Panc1 (cell line): ENCODE measurements at regions not wholly inside any gene's neighbourhood (a gene's known extent, or its start where the extent isn't known, plus 50 kb on each side); places are given as distances from the start of the nearest gene placed in this dataset.

Experiments used
- ATAC-seq: fragments of 200-7000 bp; cut with Tn5 transposase; 2 replicates; pipeline ENCODE4 v1.9.1; 2020; ENCODE audit warnings: mild to moderate bottlenecking, moderate library complexity
- BruUV-seq: library from RNA; stranded (reverse); fragments of 400-500 nt; replicated peaks from 2 replicates; lab custom pipeline; 2021; lab: Mats Ljungman, UMichigan
- CTCF ChIA-PET: fragments of 300-600 bp; sonication (Branson Sonifier 250); formaldehyde crosslinking; loops from one replicate; lab custom pipeline; 2022; ENCODE audit warnings: antibody characterized with exemption; lab: Charles Lee
- POLR2A ChIA-PET: fragments of 300-600 bp; sonication (Branson Sonifier 250); formaldehyde crosslinking; loops from one replicate; lab custom pipeline; 2022; ENCODE audit warnings: antibody characterized with exemption; lab: Charles Lee
- DNase-seq: peaks from one replicate; pipeline ENCODE4 v3.0.0-alpha.2; 2010; ENCODE audit warnings: low read depth, low spot score
- H3K27ac ChIP-seq: 2 replicates; pipeline ENCODE4 v1.5.1; 2011; ENCODE audit warnings: mild to moderate bottlenecking, low read length, inconsistent platforms
- H3K27me3 ChIP-seq: fragments of 200-500 bp; sonication (Bioruptor generic); 2 replicates; pipeline ENCODE4 v1.6.0; 2014; ENCODE audit warnings: low read length, inconsistent platforms; ENCODE audit not compliant: control insufficient read depth, insufficient read depth
- H3K36me3 ChIP-seq: fragments of 200-500 bp; sonication (Bioruptor generic); 2 replicates; pipeline ENCODE4 v1.5.1; 2014; ENCODE audit warnings: inconsistent platforms, mild to moderate bottlenecking, low read length, moderate library complexity; ENCODE audit not compliant: control insufficient read depth, insufficient read depth
- H3K4me1 ChIP-seq: 2 replicates; pipeline ENCODE4 v1.5.1; 2011; ENCODE audit warnings: inconsistent platforms, mild to moderate bottlenecking, low read length, moderate library complexity; ENCODE audit not compliant: control insufficient read depth, insufficient read depth
- H3K4me3 ChIP-seq, 2 experiments: 2 replicates each; pipeline ENCODE4 v1.5.1; 2011 to 2012; ENCODE audit warnings: low read depth in 2 of 2, low read length in 2 of 2, mild to moderate bottlenecking in 2 of 2, inconsistent platforms in 1 of 2, moderate library complexity in 1 of 2
- H3K9me3 ChIP-seq: fragments of 200-500 bp; sonication (Bioruptor generic); 2 replicates; pipeline ENCODE4 v1.5.1; 2014; ENCODE audit warnings: low read depth, mild to moderate bottlenecking, inconsistent platforms, low read length, moderate library complexity; ENCODE audit not compliant: control insufficient read depth, insufficient read depth
- CTCF ChIP-seq: fragments of 450-650 bp; IDR thresholded peaks from 2 replicates; pipeline ENCODE4 v1.5.1; 2017; ENCODE audit warnings: mild to moderate bottlenecking
- POLR2AphosphoS5 ChIP-seq: IDR thresholded peaks from 2 replicates; pipeline ENCODE4 v1.6.1; 2012; ENCODE audit warnings: mild to moderate bottlenecking, low read depth, low read length, moderate library complexity
- REST ChIP-seq, 2 experiments: IDR thresholded peaks; 2 replicates each; pipeline ENCODE4 v1.6.1; 2011 to 2012; ENCODE audit warnings: low read depth in 2 of 2, control low read depth in 1 of 2, low read length in 1 of 2, mild to moderate bottlenecking in 1 of 2, moderate library complexity in 1 of 2; ENCODE audit not compliant: insufficient read depth in 1 of 2
- SIN3A ChIP-seq: IDR thresholded peaks from 2 replicates; pipeline ENCODE4 v1.6.1; 2012; ENCODE audit warnings: low read depth, mild to moderate bottlenecking, low read length, moderate library complexity, borderline replicate concordance; ENCODE audit not compliant: insufficient read depth
- TCF7L2 ChIP-seq: IDR thresholded peaks from 2 replicates; pipeline ENCODE4 v1.6.1; 2011; ENCODE audit warnings: mild to moderate bottlenecking, low read depth, low read length, inconsistent platforms
- in situ Hi-C: cut with HindIII; loops from 2 replicates; pipeline ENCODE4 v1.10.0; 2016; ENCODE audit warnings: low sequenced_read_pairs, low pct_unique_long_range_greater_than_20kb
- intact Hi-C: fragments of 100-400 bp; cut with micrococcal nuclease; formaldehyde crosslinking; loops from one replicate; pipeline ENCODE4 v1.10.0; 2022; ENCODE audit not compliant: unreplicated experiment

DNA sequence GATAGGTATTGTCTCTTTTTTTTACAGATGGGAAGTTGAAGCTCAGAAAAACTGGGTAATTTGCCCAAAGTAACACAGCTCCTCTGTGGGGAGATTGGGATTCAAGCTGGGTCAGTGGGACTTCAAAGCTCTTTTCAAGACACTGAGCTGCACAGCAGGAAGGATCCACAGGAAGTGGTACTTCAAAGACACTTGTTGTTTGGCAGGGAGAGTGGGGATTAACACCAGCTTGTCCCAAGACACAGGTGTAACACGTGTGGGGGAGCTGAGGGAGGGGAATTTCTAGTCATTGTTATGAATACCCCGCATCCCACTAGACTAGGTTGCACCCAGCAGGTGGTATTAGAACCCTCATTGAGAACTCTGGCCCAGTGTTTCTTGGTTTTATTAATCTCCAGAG lies 116.0 kb downstream of the FOXB1 start:
- ATAC-seq: no peak
- intact Hi-C loops: no loop called here
- Histone ChIP-seq H3K9me3 (no peaks in the 10 kb centered on the region), H3K36me3 (no peaks in the 10 kb centered on the region), H3K4me3 (no peak overlapping the region), H3K4me1 (peaks cover 9% of the 10 kb centered on the region; the same call in 1 of the 2 replicates), H3K27me3 (no peaks in the 10 kb centered on the region), H3K27ac (no peak overlapping the region)
- TF ChIP-seq CTCF (no peak), TCF7L2 (no peak), REST (IDR thresholded peaks at IDR 0.05; ENCODE audit: insufficient read depth in 1 of 2, low read depth in 2 of 2, low read length in 1 of 2) (no peak), SIN3A (no peak), POLR2AphosphoS5 (no peak)
- ChIA-PET POLR2A (no interaction called here), CTCF (interaction anchor here (0.6 kb wide), 1 partner anchor 379 kb away, joined by 3 read pairs; no protein-coding TSS in a partner anchor)
- DNase-seq: no peak
- in situ Hi-C loops: no loop called here
- BruUV-seq: no TSS peak

DNA sequence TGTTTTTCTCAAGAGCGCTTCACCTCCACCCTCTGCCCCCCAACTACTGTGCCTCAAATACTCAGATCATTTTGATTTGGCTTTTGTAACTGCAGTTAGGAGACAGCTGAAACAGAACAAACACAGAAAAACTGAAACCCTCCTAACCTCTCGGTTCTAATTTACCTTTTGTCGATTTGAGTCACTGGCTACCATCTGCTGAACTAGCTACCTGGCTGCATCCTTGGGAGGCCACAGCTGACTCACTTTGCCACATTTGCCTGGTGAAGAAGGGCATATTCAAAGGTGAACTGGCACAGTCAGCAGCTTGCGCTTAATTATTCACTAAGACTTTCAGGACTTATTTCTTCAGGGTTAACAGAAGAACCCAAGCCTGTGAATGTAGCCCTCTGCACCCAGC lies 117.7 kb downstream of the FOXB1 start:
- DNase-seq (no peak), ATAC-seq (no peak)
- no peaks in the 10 kb centered on the region for H3K36me3 ChIP-seq
- ChIA-PET POLR2A (no interaction called here), CTCF (no interaction called here)
- no peak overlapping the region for H3K27ac ChIP-seq
- H3K27me3 ChIP-seq: no peaks in the 10 kb centered on the region
- BruUV-seq: no TSS peak
- no peak overlapping the region for H3K4me3 ChIP-seq
- no peaks in the 10 kb centered on the region for H3K9me3 ChIP-seq
- no peak for TF ChIP-seq TCF7L2
- TF ChIP-seq SIN3A: no peak
- no peak for TF ChIP-seq CTCF
- intact Hi-C loops: no loop called here
- in situ Hi-C loops: no loop called here
- H3K4me1 ChIP-seq: peaks cover under 1% of the 10 kb centered on the region; the same call in 1 of the 2 replicates
